ENCODE measurements at regions not wholly inside any gene's neighbourhood (a gene's known extent, or its start where the extent isn't known, plus 50 kb on each side); places are given as distances from the start of the nearest gene placed in this dataset.

DNA sequence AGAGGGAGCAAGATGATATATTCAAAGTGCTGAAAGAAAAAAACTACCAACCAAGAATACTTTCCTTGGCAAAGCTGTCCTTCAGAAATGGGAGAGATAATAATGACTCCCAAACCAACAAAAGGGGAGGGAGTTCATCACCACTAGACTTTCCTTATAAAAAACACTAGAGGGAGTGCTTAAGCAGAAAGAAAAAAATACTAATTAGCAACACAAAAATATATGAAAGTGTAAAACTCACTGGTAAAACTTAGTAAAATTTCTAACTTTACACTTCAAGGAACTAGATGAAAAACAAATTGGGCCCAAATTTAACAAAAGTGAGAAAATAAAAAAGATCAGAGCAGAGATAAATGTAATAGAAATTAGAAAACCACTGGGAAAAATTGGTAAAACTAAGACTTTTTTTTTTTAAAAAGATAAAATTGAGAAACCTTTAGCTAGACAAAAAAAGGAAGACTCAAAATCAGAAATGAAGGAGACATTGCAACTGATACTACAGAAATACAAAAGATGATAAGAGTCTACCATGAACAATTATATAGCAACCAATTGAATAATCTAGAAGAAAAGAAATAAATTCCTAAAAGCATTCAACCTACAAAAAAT lies 60.4 kb upstream of the FAR2 start:
- intact Hi-C loops (cut with micrococcal nuclease): loop anchor here (1.0 kb wide), 2 partner anchors 154 to 230 kb away; no protein-coding TSS in a partner anchor
- H3K9me2 ChIP-seq (replicated peaks; ENCODE audit: low read length): no peaks in the 10 kb centered on the region
- TF ChIP-seq EZH2 (IDR thresholded peaks at IDR 0.05; ENCODE audit: low read length, unreplicated experiment): no peak
- TF ChIP-seq, protein P1, sequence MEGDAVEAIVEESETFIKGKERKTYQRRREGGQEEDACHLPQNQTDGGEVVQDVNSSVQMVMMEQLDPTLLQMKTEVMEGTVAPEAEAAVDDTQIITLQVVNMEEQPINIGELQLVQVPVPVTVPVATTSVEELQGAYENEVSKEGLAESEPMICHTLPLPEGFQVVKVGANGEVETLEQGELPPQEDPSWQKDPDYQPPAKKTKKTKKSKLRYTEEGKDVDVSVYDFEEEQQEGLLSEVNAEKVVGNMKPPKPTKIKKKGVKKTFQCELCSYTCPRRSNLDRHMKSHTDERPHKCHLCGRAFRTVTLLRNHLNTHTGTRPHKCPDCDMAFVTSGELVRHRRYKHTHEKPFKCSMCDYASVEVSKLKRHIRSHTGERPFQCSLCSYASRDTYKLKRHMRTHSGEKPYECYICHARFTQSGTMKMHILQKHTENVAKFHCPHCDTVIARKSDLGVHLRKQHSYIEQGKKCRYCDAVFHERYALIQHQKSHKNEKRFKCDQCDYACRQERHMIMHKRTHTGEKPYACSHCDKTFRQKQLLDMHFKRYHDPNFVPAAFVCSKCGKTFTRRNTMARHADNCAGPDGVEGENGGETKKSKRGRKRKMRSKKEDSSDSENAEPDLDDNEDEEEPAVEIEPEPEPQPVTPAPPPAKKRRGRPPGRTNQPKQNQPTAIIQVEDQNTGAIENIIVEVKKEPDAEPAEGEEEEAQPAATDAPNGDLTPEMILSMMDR (conservative IDR thresholded peaks at IDR 0.05; ENCODE audit: low read depth, low read length): peak; percentile 98
- H3F3A ChIP-seq (ENCODE audit: low read length, unreplicated experiment): no peaks in the 10 kb centered on the region
- H4K20me1 ChIP-seq (ENCODE audit: low read length): no peaks in the 10 kb centered on the region
- H3K79me2 ChIP-seq (ENCODE audit: low read length): no peaks in the 10 kb centered on the region
- H3K4me2 ChIP-seq (ENCODE audit: low read length): no peak overlapping the region
- ChIA-PET POLR2A (ENCODE audit: unreplicated experiment) (interaction anchor here (0.6 kb wide), 1 partner anchor 1102 kb away, joined by 8 read pairs; no protein-coding TSS in a partner anchor), CTCF (interaction anchor here (0.6 to 1.5 kb wide), 3 partner anchors 153 to 229 kb away, joined by 4 to 12 read pairs (median 5); no protein-coding TSS in a partner anchor)
- no peak overlapping the region for H3K27ac ChIP-seq (ENCODE audit: low read length)
- no peaks in the 10 kb centered on the region for H3K36me3 ChIP-seq (ENCODE audit: low read depth, low read length)
- BruUV-seq (replicated peaks): no TSS peak
- H3K9me3 ChIP-seq (ENCODE audit: low read length): no peaks in the 10 kb centered on the region
- no peaks in the 10 kb centered on the region for H3K4me1 ChIP-seq (ENCODE audit: insufficient read depth, low read length)
- H3K27me3 ChIP-seq (ENCODE audit: low read length): no peaks in the 10 kb centered on the region
- peak; percentile 71 for ATAC-seq
- H3K9ac ChIP-seq (ENCODE audit: low read length): no peak overlapping the region
- H3K4me3 ChIP-seq (ENCODE audit: low read length): no peak overlapping the region
- peak; percentile 73 for DNase-seq
- H2AFZ ChIP-seq (ENCODE audit: low read length): no peak overlapping the region

Data from PC-3 (cell line).